ENCODE measurements at regions not wholly inside any gene's neighbourhood (a gene's known extent, or its start where the extent isn't known, plus 50 kb on each side); places are given as distances from the start of the nearest gene placed in this dataset.
"Not testable (repeated sequence)": the region's sequence is repeated elsewhere in the genome, so short reads cannot be mapped to it uniquely, and the experiment has no call there.

GRCh38 chr12:74259199-74259598 lies 278.4 kb upstream of the ATXN7L3B start:
- DNase-seq (ENCODE audit: low spot score), result no peak

GRCh38 chr12:74264692-74265091 lies 272.9 kb upstream of the ATXN7L3B start:
- DNase-seq (ENCODE audit: low spot score), result no peak

- not testable (repeated sequence) for DNase-seq (ENCODE audit: low spot score)
Measured at GRCh38 chr12:74269355-74269754, 268.3 kb upstream of the ATXN7L3B start.

DNA sequence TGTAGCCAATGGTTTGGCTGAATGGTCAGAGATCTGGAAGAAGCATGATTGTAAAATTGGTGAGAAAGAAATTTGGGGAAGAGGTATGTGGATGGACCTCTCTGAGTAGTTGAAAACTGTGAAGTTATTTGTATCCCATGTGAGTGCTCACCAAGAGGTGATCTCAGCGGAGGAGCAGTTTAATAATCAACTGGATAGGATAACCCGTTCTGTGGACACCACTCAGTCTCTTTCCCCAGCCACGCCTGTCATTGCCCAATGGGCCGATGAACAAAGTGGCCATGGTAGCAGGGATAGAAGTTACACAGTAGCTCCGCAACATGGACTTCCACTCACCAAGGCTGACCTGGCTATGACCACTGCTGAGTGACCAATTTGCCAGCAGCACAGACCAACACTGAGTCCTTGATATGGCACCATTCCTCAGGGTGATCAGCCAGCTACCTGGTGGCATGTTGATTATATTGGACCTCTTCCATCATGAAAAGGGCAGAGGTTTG lies 257.4 kb upstream of the ATXN7L3B start:
- no peak for DNase-seq (ENCODE audit: low spot score)

DNA sequence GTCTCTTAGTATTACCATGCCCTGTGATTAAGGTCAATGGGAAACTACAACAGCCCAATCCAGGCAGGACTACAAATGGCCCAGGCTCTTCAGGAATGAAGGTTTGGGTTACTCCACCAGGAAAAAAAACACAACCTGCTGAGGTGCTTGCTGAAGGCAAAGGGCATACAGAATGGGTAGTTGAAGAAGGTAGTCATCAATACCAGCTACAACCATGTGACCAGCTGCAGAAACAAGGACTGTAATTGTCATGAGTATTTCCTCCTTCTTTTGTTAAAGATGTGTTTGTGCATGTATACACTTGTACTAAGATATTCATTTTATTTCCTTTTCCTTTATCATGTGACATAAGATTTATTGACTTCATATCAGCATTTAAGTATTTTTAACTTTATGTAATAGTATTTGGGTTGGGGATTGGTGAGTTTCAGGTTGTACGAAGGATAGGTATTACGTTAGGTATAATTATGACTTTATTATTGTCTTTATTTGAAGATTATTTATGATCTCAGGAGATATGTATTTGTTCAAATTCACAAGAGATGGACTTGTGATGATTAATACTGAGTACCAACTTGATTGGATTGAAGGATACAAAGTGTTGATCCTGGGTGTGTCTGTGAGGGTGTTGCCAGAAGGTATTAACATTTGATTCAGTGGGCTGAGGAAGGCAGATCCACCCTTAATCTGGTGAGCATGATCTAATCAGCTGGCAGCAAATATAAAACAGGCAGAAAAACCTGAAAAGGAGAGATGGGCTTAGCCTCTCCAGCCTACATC lies 256.0 kb upstream of the ATXN7L3B start:
- DNase-seq (ENCODE audit: low spot score), result not testable (repeated sequence)

DNA sequence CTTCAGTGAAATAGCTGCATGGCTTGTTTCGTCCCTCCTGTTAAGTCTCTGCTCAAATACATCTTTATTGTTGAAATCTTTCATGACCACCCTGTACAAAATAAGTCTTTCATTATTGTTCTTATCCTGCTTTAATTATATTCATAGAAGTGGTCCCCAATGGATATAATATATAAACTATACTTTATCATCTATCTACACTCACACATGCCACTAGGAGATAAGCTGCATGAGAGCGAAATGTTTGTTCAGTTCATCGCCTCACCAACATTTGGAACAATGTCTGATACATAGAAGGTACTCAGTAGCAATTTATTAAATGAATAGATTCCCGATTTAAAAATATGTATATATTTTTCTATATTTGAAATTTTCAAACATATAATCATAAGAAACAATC lies 254.0 kb upstream of the ATXN7L3B start:
- DNase-seq (ENCODE audit: low spot score), result no peak

- no peak for DNase-seq (ENCODE audit: low spot score)
Measured at GRCh38 chr12:74285773-74286172, 251.9 kb upstream of the ATXN7L3B start.

DNA sequence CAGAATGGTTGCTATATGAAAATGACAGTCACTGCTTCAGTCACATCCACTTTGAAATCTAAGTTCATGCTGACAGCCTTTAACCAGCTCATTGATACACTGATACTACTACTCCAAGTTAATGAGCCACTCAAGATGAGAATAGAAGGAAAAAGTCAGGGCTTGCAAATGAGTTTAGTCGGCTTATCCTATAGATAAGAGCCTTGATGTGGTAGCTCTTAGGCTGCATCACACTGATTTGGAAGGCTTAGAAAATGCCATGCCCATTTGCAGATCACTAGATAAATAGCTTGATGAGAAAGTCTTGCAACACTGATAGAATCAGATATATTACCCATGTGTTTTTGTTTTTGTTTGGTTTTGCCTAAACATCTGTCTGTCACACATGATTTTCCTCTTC lies 251.4 kb upstream of the ATXN7L3B start:
- DNase-seq (ENCODE audit: low spot score), result no peak

DNA sequence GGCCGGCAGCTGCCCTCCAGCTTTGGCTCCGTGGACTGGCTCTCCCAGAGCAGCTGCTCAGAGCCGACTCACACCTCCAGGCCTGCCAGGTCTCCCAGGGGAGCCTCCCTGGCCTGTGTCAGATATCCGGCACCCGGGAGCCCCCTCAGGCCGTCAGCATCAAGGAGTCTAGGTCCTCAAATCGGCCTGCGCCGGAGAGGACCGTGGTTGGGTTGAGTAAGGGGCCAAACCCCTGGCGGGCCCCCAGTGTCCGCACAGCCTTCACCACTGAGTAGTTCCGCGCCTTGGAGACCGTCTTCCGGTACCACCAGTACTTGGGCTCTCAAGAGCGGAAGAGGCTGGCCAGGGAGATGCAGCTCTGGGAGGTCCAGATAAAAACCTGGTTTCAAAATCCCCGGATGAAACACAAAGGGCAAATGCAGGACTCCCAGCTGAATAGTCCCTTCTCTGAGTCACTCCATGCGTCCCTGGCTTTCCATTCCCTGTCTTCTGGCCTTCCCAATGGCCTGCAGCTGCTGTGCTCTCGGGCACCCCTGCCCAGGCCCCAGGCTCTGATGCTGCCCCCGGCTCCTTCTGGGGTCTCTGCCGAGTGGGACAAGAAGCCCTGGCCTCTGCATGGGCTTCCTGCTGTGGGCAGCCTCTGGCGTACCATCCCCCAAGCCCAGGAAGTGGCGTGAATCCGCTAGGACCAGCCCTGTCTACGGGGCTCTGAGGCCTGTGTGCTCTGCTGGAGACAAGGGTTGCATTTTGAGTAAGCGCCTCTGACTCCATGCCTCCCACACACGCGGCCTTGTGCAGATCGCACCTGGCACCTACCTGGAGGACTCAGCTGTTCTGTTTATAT lies 245.1 kb upstream of the ATXN7L3B start:
- DNase-seq (ENCODE audit: low spot score), result no peak

DNA sequence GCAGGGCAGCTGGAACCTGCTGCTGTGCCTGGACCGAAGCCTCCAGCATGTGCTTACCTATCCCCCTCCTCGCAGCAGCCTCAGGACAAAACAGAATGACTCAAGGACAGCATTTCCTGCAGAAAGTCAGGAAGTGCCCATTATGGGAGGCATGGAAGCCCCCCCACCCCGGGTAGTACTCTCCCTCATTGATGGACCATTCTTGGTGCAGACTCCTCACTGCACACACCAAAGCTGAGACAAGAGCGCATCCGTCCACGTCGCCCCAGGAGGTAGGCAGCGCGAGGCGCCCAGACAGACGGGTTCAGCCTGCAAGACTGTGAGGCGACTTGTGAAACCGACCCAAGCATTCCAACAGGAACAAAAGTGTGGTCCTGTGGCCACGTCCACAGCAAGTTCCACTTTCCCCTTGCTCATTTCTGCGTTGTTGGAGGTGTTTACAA lies 243.9 kb upstream of the ATXN7L3B start:
- DNase-seq (ENCODE audit: low spot score), result no peak

GRCh38 chr12:74317078-74317601 lies 220.5 kb upstream of the ATXN7L3B start:
- DNase-seq (ENCODE audit: low spot score), result no peak

DNA sequence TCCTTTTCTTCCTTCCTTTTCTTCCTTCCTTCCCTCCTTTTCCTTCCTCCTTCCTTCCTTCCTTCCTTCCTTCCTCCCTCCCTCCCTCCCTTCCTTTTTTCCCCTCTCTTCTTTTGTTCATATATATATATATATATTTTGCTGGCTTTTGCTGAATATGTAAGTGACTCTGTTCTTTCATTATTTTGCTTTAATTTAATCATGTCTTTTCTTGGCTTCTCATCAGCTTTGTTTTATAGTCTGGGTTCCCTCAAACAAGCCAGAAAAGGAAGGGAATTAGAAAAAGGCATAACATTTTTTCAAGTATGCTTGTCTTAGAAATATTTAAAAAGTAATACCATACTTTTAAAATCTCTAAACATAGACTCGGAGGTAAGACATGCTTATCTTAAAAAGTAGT lies 219.9 kb upstream of the ATXN7L3B start:
- no peak for DNase-seq (ENCODE audit: low spot score)

GRCh38 chr12:74319886-74320285 lies 217.7 kb upstream of the ATXN7L3B start:
- DNase-seq (ENCODE audit: low spot score), result no peak

DNA sequence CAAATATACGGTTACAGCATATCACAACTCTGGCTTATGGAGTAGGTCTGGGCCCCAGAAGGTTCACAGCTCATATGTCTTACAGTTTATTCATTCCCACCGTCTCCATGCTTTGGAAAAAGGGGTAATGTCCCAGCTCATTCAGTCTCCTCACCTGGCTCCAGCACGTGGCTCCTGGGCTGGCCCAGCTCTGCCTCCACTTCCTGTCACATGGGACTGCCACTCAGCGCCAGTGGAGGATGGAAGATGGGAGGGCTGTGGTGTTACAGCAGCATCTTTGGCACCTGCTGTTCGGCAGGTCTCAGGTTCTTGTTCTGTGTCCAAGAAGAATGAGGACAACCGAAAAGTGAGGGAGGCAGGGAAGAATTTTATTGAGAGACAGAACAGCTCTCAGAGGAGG lies 216.3 kb upstream of the ATXN7L3B start:
- DNase-seq (ENCODE audit: low spot score), result no peak

GRCh38 chr12:74322792-74323191 lies 214.8 kb upstream of the ATXN7L3B start:
- DNase-seq (ENCODE audit: low spot score), result no peak

DNA sequence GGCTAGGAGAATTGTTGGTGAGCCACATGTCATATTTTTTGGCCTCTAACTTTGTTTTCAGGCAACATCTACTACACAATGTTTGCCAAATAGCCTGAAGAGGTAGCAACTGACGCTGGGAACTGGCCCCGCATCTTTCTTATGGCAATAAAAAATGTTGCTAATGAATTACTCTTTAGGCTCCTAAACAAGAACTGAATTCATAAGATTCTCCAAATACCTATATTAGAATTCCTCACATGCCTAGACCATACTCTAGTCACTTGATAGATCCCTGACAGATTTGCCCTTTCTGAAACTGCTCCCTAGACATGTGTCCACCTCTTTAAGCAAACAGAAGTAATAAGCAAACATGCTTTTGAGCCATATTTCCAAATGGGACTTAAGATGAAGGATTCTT lies 209.0 kb upstream of the ATXN7L3B start:
- DNase-seq (ENCODE audit: low spot score), result no peak

- DNase-seq (ENCODE audit: low spot score), result no peak
Measured at GRCh38 chr12:74334780-74335179, 202.9 kb upstream of the ATXN7L3B start.

- peak; percentile 3 for DNase-seq (ENCODE audit: low spot score)
Measured at GRCh38 chr12:74337951-74338350, 199.7 kb upstream of the ATXN7L3B start.

GRCh38 chr12:74339211-74339610 lies 198.4 kb upstream of the ATXN7L3B start:
- DNase-seq (ENCODE audit: low spot score), result no peak

DNA sequence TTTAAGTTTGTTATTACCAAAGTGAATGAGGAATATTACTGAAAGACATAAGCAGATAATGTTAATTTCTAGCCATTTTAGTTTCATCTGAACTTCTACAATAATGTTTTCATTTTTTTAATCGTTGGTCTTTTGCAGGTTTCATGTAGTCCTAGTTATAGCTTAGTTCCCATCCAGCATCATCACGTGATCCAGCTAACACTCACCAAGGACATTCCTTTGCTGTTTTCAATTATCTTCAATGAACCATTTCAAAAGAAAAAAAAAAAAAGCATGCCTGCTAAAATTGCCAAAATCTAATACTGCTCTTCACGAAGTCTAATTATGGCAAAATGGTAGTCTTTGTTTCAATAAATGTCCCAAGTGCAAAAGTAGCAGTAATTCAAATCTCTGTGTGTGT lies 187.7 kb upstream of the ATXN7L3B start:
- no peak for DNase-seq (ENCODE audit: low spot score)

GRCh38 chr12:74365178-74365964 lies 172.3 kb upstream of the ATXN7L3B start:
- peak; percentile 9 for DNase-seq (ENCODE audit: low spot score)

GRCh38 chr12:74370608-74371216 lies 166.9 kb upstream of the ATXN7L3B start:
- DNase-seq (ENCODE audit: low spot score), result no peak

Data from hepatic stellate cell (primary cell).